HCT116 (cell line): ENCODE measurements at regions not wholly inside any gene's neighbourhood (a gene's known extent, or its start where the extent isn't known, plus 50 kb on each side); places are given as distances from the start of the nearest gene placed in this dataset.

ENCODE experiments used
- CEBPB ChIP-seq: IDR thresholded peaks from 2 replicates; pipeline ENCODE4 v1.6.1; 2012; ENCODE audit warnings: low read depth
- EZH2 ChIP-seq: fragments of 200-600 bp; sonication (generic); IDR thresholded peaks from 2 replicates; pipeline ENCODE4 v1.6.1; 2017; ENCODE audit warnings: antibody characterized with exemption, mixed run types
- EZH2phosphoT487 ChIP-seq: fragments of 200-600 bp; IDR thresholded peaks from 2 replicates; pipeline ENCODE4 v1.6.1; 2018; ENCODE audit warnings: antibody characterized with exemption, borderline replicate concordance
- JUND ChIP-seq: IDR thresholded peaks from 2 replicates; pipeline ENCODE4 v1.6.1; 2012
- POLR2A ChIP-seq: IDR thresholded peaks from 2 replicates; pipeline ENCODE4 v1.7.0; 2011; ENCODE audit warnings: borderline replicate concordance; ENCODE audit not compliant: insufficient read depth, insufficient read length; ENCODE audit errors: extremely low read depth
- POLR2AphosphoS5 ChIP-seq: IDR thresholded peaks from 2 replicates; pipeline ENCODE4 v1.6.1; 2011; ENCODE audit warnings: mild to moderate bottlenecking, low read depth, low read length, moderate library complexity
- TCF7L2 ChIP-seq: IDR thresholded peaks from 2 replicates; pipeline ENCODE4 v1.7.0; 2011; ENCODE audit warnings: borderline replicate concordance, inconsistent platforms; ENCODE audit not compliant: insufficient read depth, insufficient read length; ENCODE audit errors: extremely low read depth
- ZNF274 ChIP-seq: fragments of 200-500 bp; sonication (Bioruptor generic); IDR thresholded peaks from 2 replicates; pipeline ENCODE4 v1.6.1; 2014; ENCODE audit warnings: mild to moderate bottlenecking, low read depth, low read length, inconsistent platforms
- TF ChIP-seq, protein P1 (sequence below), 3 experiments: fragments of 200-600 bp in 1 of 3; sonication (generic) in 1 of 3; IDR thresholded peaks in 2 of 3; conservative IDR thresholded peaks in 1 of 3; 2 replicates each; pipeline ENCODE4 v1.5.1; 2012 to 2017; ENCODE audit warnings: low read depth in 2 of 3, low read length in 2 of 3, antibody characterized with exemption in 1 of 3, borderline replicate concordance in 1 of 3, control low read depth in 1 of 3, mild to moderate bottlenecking in 1 of 3, mixed read lengths in 1 of 3, mixed run types in 1 of 3, moderate library complexity in 1 of 3; ENCODE audit not compliant: insufficient read depth in 1 of 3
- TF ChIP-seq, protein P2 (sequence below): IDR thresholded peaks from 2 replicates; pipeline ENCODE4 v1.6.1; 2012
- TF ChIP-seq, protein P3 (sequence below): IDR thresholded peaks from 2 replicates; pipeline ENCODE4 v1.6.1; 2012; ENCODE audit warnings: low read depth
- TF ChIP-seq, protein P4 (sequence below): IDR thresholded peaks from 2 replicates; pipeline ENCODE4 v1.6.1; 2011; ENCODE audit warnings: mild to moderate bottlenecking, low read length, moderate library complexity; ENCODE audit not compliant: insufficient replicate concordance; ENCODE audit errors: extremely low read depth

DNA sequence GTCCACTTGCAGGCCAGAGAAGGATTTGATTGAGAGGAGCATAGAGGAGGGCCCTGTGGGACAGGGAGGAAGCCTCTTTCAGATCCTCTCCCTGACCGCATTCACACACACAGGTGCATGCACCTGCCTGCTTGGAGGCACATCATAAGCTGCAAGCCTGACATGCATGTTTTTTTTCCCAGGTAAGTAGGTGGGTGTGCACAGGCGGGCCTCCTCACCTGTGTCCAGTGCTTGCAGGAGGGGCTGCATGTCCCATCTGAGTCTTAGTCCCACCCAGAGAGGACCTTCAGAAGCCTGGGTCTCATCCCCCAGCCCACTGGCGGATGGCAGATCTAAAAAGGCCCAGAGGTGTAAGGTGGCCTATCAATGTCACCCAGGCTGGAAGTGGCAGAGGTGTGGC lies 130.8 kb downstream of the TMEM132E start:
- TF ChIP-seq POLR2A: no peak
- no peak for TF ChIP-seq POLR2AphosphoS5
- TF ChIP-seq ZNF274: no peak
- TF ChIP-seq, protein P1, sequence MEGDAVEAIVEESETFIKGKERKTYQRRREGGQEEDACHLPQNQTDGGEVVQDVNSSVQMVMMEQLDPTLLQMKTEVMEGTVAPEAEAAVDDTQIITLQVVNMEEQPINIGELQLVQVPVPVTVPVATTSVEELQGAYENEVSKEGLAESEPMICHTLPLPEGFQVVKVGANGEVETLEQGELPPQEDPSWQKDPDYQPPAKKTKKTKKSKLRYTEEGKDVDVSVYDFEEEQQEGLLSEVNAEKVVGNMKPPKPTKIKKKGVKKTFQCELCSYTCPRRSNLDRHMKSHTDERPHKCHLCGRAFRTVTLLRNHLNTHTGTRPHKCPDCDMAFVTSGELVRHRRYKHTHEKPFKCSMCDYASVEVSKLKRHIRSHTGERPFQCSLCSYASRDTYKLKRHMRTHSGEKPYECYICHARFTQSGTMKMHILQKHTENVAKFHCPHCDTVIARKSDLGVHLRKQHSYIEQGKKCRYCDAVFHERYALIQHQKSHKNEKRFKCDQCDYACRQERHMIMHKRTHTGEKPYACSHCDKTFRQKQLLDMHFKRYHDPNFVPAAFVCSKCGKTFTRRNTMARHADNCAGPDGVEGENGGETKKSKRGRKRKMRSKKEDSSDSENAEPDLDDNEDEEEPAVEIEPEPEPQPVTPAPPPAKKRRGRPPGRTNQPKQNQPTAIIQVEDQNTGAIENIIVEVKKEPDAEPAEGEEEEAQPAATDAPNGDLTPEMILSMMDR (IDR thresholded peaks at IDR 0.05 in 2 of 3, conservative IDR thresholded peaks at IDR 0.05 in 1 of 3; ENCODE audit: borderline replicate concordance in 1 of 3, insufficient read depth in 1 of 3, low read depth in 2 of 3, low read length in 2 of 3): no peak
- TF ChIP-seq CEBPB: no peak
- no peak for TF ChIP-seq TCF7L2
- TF ChIP-seq JUND: no peak
- TF ChIP-seq EZH2phosphoT487: no peak
- no peak for TF ChIP-seq EZH2
- TF ChIP-seq, protein P2, sequence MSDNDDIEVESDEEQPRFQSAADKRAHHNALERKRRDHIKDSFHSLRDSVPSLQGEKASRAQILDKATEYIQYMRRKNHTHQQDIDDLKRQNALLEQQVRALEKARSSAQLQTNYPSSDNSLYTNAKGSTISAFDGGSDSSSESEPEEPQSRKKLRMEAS: no peak
- TF ChIP-seq, protein P3, sequence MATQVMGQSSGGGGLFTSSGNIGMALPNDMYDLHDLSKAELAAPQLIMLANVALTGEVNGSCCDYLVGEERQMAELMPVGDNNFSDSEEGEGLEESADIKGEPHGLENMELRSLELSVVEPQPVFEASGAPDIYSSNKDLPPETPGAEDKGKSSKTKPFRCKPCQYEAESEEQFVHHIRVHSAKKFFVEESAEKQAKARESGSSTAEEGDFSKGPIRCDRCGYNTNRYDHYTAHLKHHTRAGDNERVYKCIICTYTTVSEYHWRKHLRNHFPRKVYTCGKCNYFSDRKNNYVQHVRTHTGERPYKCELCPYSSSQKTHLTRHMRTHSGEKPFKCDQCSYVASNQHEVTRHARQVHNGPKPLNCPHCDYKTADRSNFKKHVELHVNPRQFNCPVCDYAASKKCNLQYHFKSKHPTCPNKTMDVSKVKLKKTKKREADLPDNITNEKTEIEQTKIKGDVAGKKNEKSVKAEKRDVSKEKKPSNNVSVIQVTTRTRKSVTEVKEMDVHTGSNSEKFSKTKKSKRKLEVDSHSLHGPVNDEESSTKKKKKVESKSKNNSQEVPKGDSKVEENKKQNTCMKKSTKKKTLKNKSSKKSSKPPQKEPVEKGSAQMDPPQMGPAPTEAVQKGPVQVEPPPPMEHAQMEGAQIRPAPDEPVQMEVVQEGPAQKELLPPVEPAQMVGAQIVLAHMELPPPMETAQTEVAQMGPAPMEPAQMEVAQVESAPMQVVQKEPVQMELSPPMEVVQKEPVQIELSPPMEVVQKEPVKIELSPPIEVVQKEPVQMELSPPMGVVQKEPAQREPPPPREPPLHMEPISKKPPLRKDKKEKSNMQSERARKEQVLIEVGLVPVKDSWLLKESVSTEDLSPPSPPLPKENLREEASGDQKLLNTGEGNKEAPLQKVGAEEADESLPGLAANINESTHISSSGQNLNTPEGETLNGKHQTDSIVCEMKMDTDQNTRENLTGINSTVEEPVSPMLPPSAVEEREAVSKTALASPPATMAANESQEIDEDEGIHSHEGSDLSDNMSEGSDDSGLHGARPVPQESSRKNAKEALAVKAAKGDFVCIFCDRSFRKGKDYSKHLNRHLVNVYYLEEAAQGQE: no peak
- TF ChIP-seq, protein P4, sequence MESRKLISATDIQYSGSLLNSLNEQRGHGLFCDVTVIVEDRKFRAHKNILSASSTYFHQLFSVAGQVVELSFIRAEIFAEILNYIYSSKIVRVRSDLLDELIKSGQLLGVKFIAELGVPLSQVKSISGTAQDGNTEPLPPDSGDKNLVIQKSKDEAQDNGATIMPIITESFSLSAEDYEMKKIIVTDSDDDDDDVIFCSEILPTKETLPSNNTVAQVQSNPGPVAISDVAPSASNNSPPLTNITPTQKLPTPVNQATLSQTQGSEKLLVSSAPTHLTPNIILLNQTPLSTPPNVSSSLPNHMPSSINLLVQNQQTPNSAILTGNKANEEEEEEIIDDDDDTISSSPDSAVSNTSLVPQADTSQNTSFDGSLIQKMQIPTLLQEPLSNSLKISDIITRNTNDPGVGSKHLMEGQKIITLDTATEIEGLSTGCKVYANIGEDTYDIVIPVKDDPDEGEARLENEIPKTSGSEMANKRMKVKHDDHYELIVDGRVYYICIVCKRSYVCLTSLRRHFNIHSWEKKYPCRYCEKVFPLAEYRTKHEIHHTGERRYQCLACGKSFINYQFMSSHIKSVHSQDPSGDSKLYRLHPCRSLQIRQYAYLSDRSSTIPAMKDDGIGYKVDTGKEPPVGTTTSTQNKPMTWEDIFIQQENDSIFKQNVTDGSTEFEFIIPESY: no peak
